ENCODE measurements at regions not wholly inside any gene's neighbourhood (a gene's known extent, or its start where the extent isn't known, plus 50 kb on each side); places are given as distances from the start of the nearest gene placed in this dataset.

DNA sequence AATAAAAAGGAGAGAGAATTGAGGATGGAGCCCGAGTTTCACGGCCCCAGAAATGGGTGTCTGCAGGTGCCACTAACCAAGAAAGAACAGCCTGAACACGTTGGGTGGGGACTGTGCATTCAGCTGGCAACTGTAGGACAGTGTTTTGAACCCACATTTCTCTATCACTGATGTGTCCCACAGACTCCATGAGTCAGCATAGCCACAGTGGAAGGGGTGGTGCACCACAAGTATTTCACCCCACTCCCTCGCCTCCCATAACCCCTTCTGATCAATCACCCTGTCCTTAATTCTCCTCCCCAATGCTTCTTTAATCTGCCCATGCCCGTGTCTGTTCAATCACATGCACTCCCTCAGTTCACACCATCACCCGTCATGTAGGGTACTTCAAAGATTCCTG, 291.5 kb downstream of the ZNF516 start:
- no peaks in the 10 kb centered on the region for H3K27me3 ChIP-seq (ENCODE audit: control insufficient read depth, insufficient read depth, low read length)
- no peaks in the 10 kb centered on the region for H3K9me3 ChIP-seq (ENCODE audit: control insufficient read depth, low read depth, low read length)
- H3K4me3 ChIP-seq (ENCODE audit: low read length), result no peak overlapping the region
- no peaks in the 10 kb centered on the region for H3K36me3 ChIP-seq (ENCODE audit: control insufficient read depth, insufficient read depth, low read length)
- H3K4me1 ChIP-seq (ENCODE audit: control insufficient read depth, insufficient read depth, low read length), result no peaks in the 10 kb centered on the region
- DNase-seq, result no peak
- H3K27ac ChIP-seq (ENCODE audit: low read length), result no peak overlapping the region
- WGBS (ENCODE audit: insufficient coverage, low lambda C conversion rate), result 87% methylated on average over 4 of the region's 6 CpGs

DNA sequence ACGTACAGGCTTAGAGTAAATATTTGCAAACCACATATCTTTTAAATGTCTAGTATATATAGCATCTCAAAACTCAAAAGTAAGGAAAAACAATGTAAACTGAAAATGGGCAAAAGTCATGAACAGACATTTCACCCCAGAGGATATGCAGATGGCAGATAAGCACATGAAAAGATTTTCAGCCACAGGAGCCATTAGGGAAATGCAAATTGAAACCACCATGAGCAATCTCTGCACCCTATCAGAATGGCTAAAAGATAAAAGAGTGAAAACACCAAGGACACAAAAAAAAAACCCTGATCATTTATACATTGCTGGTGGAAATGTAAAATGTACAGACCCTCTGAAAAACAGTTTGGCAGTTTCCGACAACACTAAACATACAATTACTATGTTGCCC, 292.7 kb downstream of the ZNF516 start:
- Histone ChIP-seq H3K27ac (ENCODE audit: low read length) (no peak overlapping the region), H3K4me1 (ENCODE audit: control insufficient read depth, insufficient read depth, low read length) (no peaks in the 10 kb centered on the region), H3K4me3 (ENCODE audit: low read length) (no peak overlapping the region), H3K9me3 (ENCODE audit: control insufficient read depth, low read depth, low read length) (no peaks in the 10 kb centered on the region), H3K27me3 (ENCODE audit: control insufficient read depth, insufficient read depth, low read length) (no peaks in the 10 kb centered on the region), H3K36me3 (ENCODE audit: control insufficient read depth, insufficient read depth, low read length) (no peaks in the 10 kb centered on the region)
- no peak for DNase-seq
- WGBS (ENCODE audit: insufficient coverage, low lambda C conversion rate), result 100% methylated on average over 1 of the region's 2 CpGs

DNA sequence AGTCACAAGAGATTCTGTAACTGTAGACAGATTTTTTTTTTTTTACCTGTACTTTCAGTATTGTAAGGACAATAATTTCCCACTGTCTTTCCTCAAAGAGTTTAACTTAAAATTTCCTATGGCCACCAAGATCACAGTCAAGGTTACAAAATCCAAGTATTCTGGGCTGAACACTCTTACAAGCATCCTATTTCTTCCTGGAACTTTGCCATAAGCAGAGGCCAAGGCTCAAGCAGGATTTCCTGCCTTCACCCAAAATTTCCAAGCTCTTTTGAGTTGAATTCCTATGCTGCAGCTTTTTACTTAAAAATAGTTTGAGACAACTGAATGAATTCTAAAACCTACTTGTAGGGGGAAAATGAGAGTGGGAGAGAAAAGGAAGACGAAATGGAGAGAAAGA, 299.4 kb downstream of the ZNF516 start:
- no peak overlapping the region for H3K4me3 ChIP-seq (ENCODE audit: low read length)
- no peaks in the 10 kb centered on the region for H3K27me3 ChIP-seq (ENCODE audit: control insufficient read depth, insufficient read depth, low read length)
- H3K9me3 ChIP-seq (ENCODE audit: control insufficient read depth, low read depth, low read length), result no peaks in the 10 kb centered on the region
- no peak overlapping the region for H3K27ac ChIP-seq (ENCODE audit: low read length)
- WGBS (ENCODE audit: insufficient coverage, low lambda C conversion rate), result 50% methylated on average over 1 of the region's 1 CpG
- no peaks in the 10 kb centered on the region for H3K36me3 ChIP-seq (ENCODE audit: control insufficient read depth, insufficient read depth, low read length)
- no peak for DNase-seq
- no peaks in the 10 kb centered on the region for H3K4me1 ChIP-seq (ENCODE audit: control insufficient read depth, insufficient read depth, low read length)

DNA sequence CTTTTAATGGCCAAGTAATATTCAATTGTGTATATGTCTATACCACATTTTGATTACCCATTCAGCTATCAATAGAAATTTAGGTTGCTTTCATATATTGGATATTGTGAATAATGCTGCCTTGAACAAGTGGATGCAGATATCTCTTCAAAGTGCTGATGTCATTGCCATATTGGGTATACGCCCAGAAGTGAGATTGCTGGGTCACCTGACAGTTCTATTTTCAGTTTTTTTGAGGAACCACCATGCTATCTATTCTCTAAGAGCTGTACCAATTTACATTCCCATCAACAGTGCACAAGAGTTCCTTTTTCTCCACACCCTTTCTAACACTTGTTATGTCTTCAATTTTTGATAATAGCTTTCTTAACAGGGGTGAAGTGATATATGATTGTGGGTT, 306.9 kb downstream of the ZNF516 start:
- no CpG with 5 or more reads among the region's 1 CpG for WGBS (ENCODE audit: insufficient coverage, low lambda C conversion rate)

DNA sequence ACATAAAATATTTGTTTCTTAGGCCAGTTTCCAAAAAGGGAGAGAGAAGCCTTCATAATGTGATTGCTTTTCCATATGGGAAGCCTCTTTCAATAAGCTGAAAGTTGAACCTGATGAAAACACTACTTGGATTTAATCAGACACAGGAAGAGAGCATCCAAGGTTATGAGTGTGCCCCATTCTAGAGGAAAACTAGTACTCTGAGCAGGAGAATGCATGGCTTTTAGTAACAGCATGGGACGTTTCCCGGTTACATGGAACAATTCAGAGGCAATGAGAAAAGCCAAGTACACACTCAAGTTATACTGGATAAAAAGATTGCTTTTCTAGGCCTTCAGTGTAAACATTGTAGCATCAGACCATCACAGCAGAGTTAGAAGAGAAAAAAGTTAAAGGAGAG, 315.8 kb downstream of the ZNF516 start:
- no peaks in the 10 kb centered on the region for H3K9me3 ChIP-seq (ENCODE audit: control insufficient read depth, low read depth, low read length)
- no peak for DNase-seq
- no CpG with 5 or more reads among the region's 2 CpGs for WGBS (ENCODE audit: insufficient coverage, low lambda C conversion rate)
- no peaks in the 10 kb centered on the region for H3K27me3 ChIP-seq (ENCODE audit: control insufficient read depth, insufficient read depth, low read length)
- no peaks in the 10 kb centered on the region for H3K4me1 ChIP-seq (ENCODE audit: control insufficient read depth, insufficient read depth, low read length)
- H3K27ac ChIP-seq (ENCODE audit: low read length), result no peak overlapping the region
- no peaks in the 10 kb centered on the region for H3K36me3 ChIP-seq (ENCODE audit: control insufficient read depth, insufficient read depth, low read length)
- no peak overlapping the region for H3K4me3 ChIP-seq (ENCODE audit: low read length)

More for the DNA sequence above, 306.9 kb downstream of the ZNF516 start:
- Histone ChIP-seq H3K4me3 (ENCODE audit: low read length) (no peak overlapping the region), H3K9me3 (ENCODE audit: control insufficient read depth, low read depth, low read length) (no peaks in the 10 kb centered on the region), H3K27me3 (ENCODE audit: control insufficient read depth, insufficient read depth, low read length) (no peaks in the 10 kb centered on the region), H3K27ac (ENCODE audit: low read length) (no peak overlapping the region), H3K36me3 (ENCODE audit: control insufficient read depth, insufficient read depth, low read length) (no peaks in the 10 kb centered on the region), H3K4me1 (ENCODE audit: control insufficient read depth, insufficient read depth, low read length) (no peaks in the 10 kb centered on the region)
- no peak for DNase-seq

DNA sequence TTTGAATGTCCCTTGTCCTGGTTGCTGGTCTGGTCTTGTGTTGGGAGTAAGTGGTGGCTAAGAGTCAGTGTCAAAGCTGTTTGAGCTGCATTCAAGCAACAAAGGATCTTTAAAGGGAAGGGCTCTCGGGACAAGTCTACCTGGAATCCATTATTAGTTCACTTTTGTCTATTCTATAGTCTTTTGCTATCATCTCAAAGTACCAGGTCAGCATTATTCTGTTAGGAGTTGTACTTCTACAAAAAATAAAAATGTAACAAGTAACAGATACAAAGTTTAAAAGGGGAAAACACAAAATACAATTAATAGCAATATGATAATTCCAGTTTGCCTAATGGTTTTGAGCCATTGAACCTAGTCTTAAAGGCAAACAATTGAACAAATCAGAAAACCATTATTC, 317.9 kb downstream of the ZNF516 start:
- DNase-seq, result no peak
- Histone ChIP-seq H3K4me1 (ENCODE audit: control insufficient read depth, insufficient read depth, low read length) (no peaks in the 10 kb centered on the region), H3K27ac (ENCODE audit: low read length) (no peak overlapping the region), H3K4me3 (ENCODE audit: low read length) (no peak overlapping the region), H3K36me3 (ENCODE audit: control insufficient read depth, insufficient read depth, low read length) (no peaks in the 10 kb centered on the region), H3K9me3 (ENCODE audit: control insufficient read depth, low read depth, low read length) (no peaks in the 10 kb centered on the region), H3K27me3 (ENCODE audit: control insufficient read depth, insufficient read depth, low read length) (no peaks in the 10 kb centered on the region)
- no CpG with 5 or more reads among the region's 1 CpG for WGBS (ENCODE audit: insufficient coverage, low lambda C conversion rate)

DNA sequence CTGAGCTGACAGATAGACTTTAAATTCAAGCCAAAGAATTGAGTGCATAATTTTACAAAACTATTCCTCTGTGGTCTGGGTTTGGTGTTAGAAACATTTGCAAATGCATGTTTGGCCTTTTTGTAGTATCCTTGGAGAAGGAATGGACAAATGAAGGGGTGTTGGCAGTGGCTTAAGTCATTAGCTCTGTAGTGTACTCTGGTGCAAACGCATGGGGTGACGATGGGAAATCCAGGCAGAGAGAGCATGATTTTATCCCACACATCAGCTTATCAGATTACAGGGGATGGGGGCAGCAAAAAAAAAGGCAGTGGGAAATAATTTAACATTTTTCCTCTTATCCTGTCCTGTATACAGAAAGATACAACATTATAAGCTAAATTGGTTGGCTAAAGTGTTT, 320.6 kb downstream of the ZNF516 start:
- no peak for DNase-seq
- no peaks in the 10 kb centered on the region for H3K27me3 ChIP-seq (ENCODE audit: control insufficient read depth, insufficient read depth, low read length)
- H3K4me3 ChIP-seq (ENCODE audit: low read length), result no peak overlapping the region
- H3K27ac ChIP-seq (ENCODE audit: low read length), result no peak overlapping the region
- H3K4me1 ChIP-seq (ENCODE audit: control insufficient read depth, insufficient read depth, low read length), result no peaks in the 10 kb centered on the region
- no peaks in the 10 kb centered on the region for H3K9me3 ChIP-seq (ENCODE audit: control insufficient read depth, low read depth, low read length)
- H3K36me3 ChIP-seq (ENCODE audit: control insufficient read depth, insufficient read depth, low read length), result no peaks in the 10 kb centered on the region
- WGBS (ENCODE audit: insufficient coverage, low lambda C conversion rate), result no CpG with 5 or more reads among the region's 2 CpGs

DNA sequence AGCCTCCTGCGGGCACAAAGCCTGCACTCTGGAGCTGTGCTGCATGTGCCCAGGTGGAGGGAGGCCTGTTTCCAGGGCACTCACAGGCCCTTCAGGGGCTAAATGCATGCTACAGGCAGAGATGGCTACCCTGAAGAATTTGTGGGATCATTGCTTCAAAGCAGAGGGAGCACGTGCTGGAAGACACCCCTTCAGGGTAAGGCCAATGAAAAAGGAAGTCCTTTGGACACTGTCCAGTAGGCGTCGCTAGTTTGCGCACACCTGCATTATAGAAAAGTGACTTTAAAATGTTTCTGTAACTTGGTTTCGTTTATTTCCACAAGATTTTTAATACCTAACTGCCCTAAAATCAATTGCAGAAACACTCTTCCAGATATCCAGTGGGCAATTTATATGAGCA, 325.3 kb downstream of the ZNF516 start:
- 89% methylated on average over 2 of the region's 6 CpGs for WGBS (ENCODE audit: insufficient coverage, low lambda C conversion rate)
- Histone ChIP-seq H3K4me3 (ENCODE audit: low read length) (no peak overlapping the region), H3K9me3 (ENCODE audit: control insufficient read depth, low read depth, low read length) (no peaks in the 10 kb centered on the region), H3K27ac (ENCODE audit: low read length) (no peak overlapping the region), H3K4me1 (ENCODE audit: control insufficient read depth, insufficient read depth, low read length) (no peaks in the 10 kb centered on the region), H3K36me3 (ENCODE audit: control insufficient read depth, insufficient read depth, low read length) (no peaks in the 10 kb centered on the region), H3K27me3 (ENCODE audit: control insufficient read depth, insufficient read depth, low read length) (no peaks in the 10 kb centered on the region)
- DNase-seq, result no peak

DNA sequence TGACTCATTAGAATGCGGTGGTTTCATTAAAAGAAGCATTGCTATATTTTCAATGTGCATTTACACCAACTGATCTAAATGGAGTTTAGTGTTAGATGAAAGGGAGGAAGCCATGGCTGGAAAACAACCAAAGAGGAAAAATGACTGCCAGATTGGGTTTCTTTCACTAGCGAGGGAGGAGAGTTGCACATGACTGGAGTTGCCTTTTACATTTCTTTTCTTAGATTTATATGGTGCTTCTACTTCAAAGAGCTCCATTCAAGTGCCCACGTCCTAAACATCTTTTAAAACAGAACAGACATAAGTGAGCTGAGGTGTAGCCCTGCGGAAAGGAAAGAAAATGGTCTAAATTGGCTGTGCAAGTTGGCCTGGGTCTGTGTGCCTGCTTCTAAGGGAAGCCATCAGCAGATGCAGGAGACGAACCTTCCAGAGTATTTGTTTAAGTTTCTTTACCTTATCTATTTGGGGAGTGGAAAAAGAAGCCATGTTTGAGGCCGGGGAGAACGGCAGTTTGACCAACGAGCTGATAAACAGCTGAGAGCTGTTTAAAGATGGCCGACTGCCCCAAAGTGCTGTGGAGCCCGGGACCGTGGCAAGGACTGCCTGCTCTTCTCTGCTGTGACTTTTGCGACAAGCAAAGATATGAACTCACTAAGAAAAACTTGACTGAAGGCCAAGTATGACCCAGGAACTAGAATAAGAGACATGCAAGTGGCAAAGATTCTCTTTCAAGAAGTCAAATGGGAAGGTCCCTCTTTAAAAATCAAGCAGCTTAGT, 327.0 kb downstream of the ZNF516 start:
- Histone ChIP-seq H3K9me3 (ENCODE audit: control insufficient read depth, low read depth, low read length) (no peaks in the 10 kb centered on the region), H3K4me1 (ENCODE audit: control insufficient read depth, insufficient read depth, low read length) (no peaks in the 10 kb centered on the region), H3K36me3 (ENCODE audit: control insufficient read depth, insufficient read depth, low read length) (no peaks in the 10 kb centered on the region), H3K27me3 (ENCODE audit: control insufficient read depth, insufficient read depth, low read length) (no peaks in the 10 kb centered on the region), H3K4me3 (ENCODE audit: low read length) (no peak overlapping the region), H3K27ac (ENCODE audit: low read length) (no peak overlapping the region)
- WGBS (ENCODE audit: insufficient coverage, low lambda C conversion rate), result no CpG with 5 or more reads among the region's 12 CpGs
- DNase-seq, result no peak

DNA sequence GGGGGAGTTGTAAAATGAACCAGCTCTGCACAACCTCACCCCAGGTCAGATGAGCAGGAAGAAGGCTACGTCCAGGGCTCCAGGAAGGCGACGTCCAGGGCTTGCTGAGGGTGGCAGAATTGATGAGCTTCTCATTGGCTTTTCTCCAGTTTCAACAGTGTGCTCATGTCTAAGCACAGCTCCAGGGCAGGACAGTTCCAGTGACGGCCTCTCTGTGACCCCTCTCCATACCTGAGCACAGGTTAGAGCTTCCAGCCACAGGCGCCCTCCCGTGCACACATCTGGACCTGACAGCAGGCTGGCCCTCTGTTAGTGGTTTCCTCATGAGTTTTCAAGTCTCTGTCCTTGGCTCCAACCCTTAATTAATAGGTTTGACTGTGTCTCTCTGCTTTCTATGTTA, 327.6 kb downstream of the ZNF516 start:
- Histone ChIP-seq H3K9me3 (ENCODE audit: control insufficient read depth, low read depth, low read length) (no peaks in the 10 kb centered on the region), H3K27me3 (ENCODE audit: control insufficient read depth, insufficient read depth, low read length) (no peaks in the 10 kb centered on the region), H3K36me3 (ENCODE audit: control insufficient read depth, insufficient read depth, low read length) (no peaks in the 10 kb centered on the region), H3K27ac (ENCODE audit: low read length) (no peak overlapping the region), H3K4me1 (ENCODE audit: control insufficient read depth, insufficient read depth, low read length) (no peaks in the 10 kb centered on the region), H3K4me3 (ENCODE audit: low read length) (no peak overlapping the region)
- DNase-seq, result no peak
- no CpG with 5 or more reads among the region's 6 CpGs for WGBS (ENCODE audit: insufficient coverage, low lambda C conversion rate)

DNA sequence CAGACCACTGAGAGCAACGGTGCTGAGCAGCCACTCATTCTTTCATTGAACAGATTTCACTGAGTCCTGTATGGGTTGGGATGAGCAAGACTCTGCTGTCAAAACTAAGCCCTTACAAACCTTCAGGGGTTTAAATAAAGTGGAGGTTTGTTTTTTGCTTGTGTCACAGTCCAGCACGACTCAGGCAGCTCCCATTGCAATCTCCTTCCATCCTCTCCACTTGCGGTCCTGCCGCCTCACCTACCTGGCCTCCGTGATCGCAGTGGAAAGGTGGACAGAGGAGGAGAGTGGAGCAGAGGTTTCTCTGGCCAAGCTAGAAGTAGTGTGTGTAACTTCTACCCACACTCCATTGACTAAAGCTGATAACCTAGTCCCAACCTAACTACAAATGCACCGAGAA, 332.2 kb downstream of the ZNF516 start:
- H3K27me3 ChIP-seq (ENCODE audit: control insufficient read depth, insufficient read depth, low read length), result no peaks in the 10 kb centered on the region
- no peaks in the 10 kb centered on the region for H3K9me3 ChIP-seq (ENCODE audit: control insufficient read depth, low read depth, low read length)
- no peak overlapping the region for H3K4me3 ChIP-seq (ENCODE audit: low read length)
- 100% methylated on average over 1 of the region's 7 CpGs for WGBS (ENCODE audit: insufficient coverage, low lambda C conversion rate)
- no peak for DNase-seq
- no peaks in the 10 kb centered on the region for H3K36me3 ChIP-seq (ENCODE audit: control insufficient read depth, insufficient read depth, low read length)
- H3K4me1 ChIP-seq (ENCODE audit: control insufficient read depth, insufficient read depth, low read length), result no peaks in the 10 kb centered on the region
- no peak overlapping the region for H3K27ac ChIP-seq (ENCODE audit: low read length)
